ENCODE measurements at regions not wholly inside any gene's neighbourhood (a gene's known extent, or its start where the extent isn't known, plus 50 kb on each side); places are given as distances from the start of the nearest gene placed in this dataset.
A peak's percentile ranks its signal among the peaks of the same experiment; 100 is the strongest.

- Histone ChIP-seq H3K27me3 (ENCODE audit: insufficient read depth) (no peaks in the 10 kb centered on the region), H3K9me2 (ENCODE audit: insufficient read depth) (no peaks in the 10 kb centered on the region), H4K20me1 (replicated peaks; ENCODE audit: insufficient read depth) (no peaks in the 10 kb centered on the region), H3K4me1 (ENCODE audit: insufficient read depth) (no peaks in the 10 kb centered on the region), H3K36me3 (ENCODE audit: insufficient read depth) (no peaks in the 10 kb centered on the region), H3K4me3 (no peak overlapping the region), H3F3A (replicated peaks; ENCODE audit: low read depth) (no peaks in the 10 kb centered on the region), H3K79me2 (replicated peaks; ENCODE audit: insufficient read depth) (no peaks in the 10 kb centered on the region), H3K27ac (ENCODE audit: low read depth) (no peak overlapping the region), H2AFZ (no peak overlapping the region), H3K4me2 (no peak overlapping the region)
- Mint-ChIP-seq H3K4me1 (peaks cover 6% of the 10 kb centered on the region), H3K4me3 (no peak overlapping the region), H3K9me3 (no peaks in the 10 kb centered on the region), H3K27me3 (ENCODE audit: insufficient read depth, low read depth, poor library complexity) (no peaks in the 10 kb centered on the region), H3K36me3 (ENCODE audit: low read depth) (no peaks in the 10 kb centered on the region), H3K27ac (no peak overlapping the region)
- DNase-seq (ENCODE audit: low spot score) = peak; percentile 14
- no peak for TF ChIP-seq NANOG (IDR thresholded peaks at IDR 0.05; ENCODE audit: borderline replicate concordance)
- no peak for TF ChIP-seq STAT1 (IDR thresholded peaks at IDR 0.05; ENCODE audit: unreplicated experiment)
- peak; percentile 36 to 45 for TF ChIP-seq CTCF (conservative IDR thresholded peaks at IDR 0.05; ENCODE audit: low read depth in 2 of 2)
- ATAC-seq = no peak
Observed at GRCh38 chr11:32297611-32298011, 137.7 kb downstream of the WT1 start.

- no peaks in the 10 kb centered on the region for H3K9me2 ChIP-seq (ENCODE audit: insufficient read depth)
- H4K20me1 ChIP-seq (replicated peaks; ENCODE audit: insufficient read depth) = no peaks in the 10 kb centered on the region
- Mint-ChIP-seq H3K9me3 (no peaks in the 10 kb centered on the region), H3K27me3 (ENCODE audit: insufficient read depth, low read depth, poor library complexity) (peaks cover 3% of the 10 kb centered on the region), H3K4me3 (no peak overlapping the region), H3K36me3 (ENCODE audit: low read depth) (no peaks in the 10 kb centered on the region), H3K4me1 (no peaks in the 10 kb centered on the region), H3K27ac (no peak overlapping the region)
- H3F3A ChIP-seq (replicated peaks; ENCODE audit: low read depth) = no peaks in the 10 kb centered on the region
- no peaks in the 10 kb centered on the region for H3K27me3 ChIP-seq (ENCODE audit: insufficient read depth)
- no peak overlapping the region for H3K4me3 ChIP-seq
- H3K4me1 ChIP-seq (ENCODE audit: insufficient read depth) = no peaks in the 10 kb centered on the region
- H3K79me2 ChIP-seq (replicated peaks; ENCODE audit: insufficient read depth) = no peaks in the 10 kb centered on the region
- no peaks in the 10 kb centered on the region for H3K36me3 ChIP-seq (ENCODE audit: insufficient read depth)
- H3K4me2 ChIP-seq = no peak overlapping the region
- ATAC-seq (no peak), DNase-seq (ENCODE audit: low spot score) (no peak)
- 0 out of 2 replicates have a peak overlapping the region, but pooled peaks have one; percentile 38 for H2AFZ ChIP-seq
- no peak overlapping the region for H3K27ac ChIP-seq (ENCODE audit: low read depth)
- no peak for TF ChIP-seq CTCF (conservative IDR thresholded peaks at IDR 0.05; ENCODE audit: low read depth in 2 of 2)
- no peak for TF ChIP-seq JUNB (IDR thresholded peaks at IDR 0.05; ENCODE audit: unreplicated experiment)
- TF ChIP-seq REST (IDR thresholded peaks at IDR 0.05; ENCODE audit: unreplicated experiment) = no peak
- TF ChIP-seq POLR2AphosphoS5 (IDR thresholded peaks at IDR 0.05; ENCODE audit: low read depth) = no peak
- no peak for TF ChIP-seq EZH2phosphoT487 (IDR thresholded peaks at IDR 0.05; ENCODE audit: unreplicated experiment)
- TF ChIP-seq ZNF114 (CRISPR knock-in tag; IDR thresholded peaks at IDR 0.05) = no peak
- TF ChIP-seq CREB1 (CRISPR knock-in tag; IDR thresholded peaks at IDR 0.05; ENCODE audit: low read depth) = no peak
- TF ChIP-seq ZNF331 (CRISPR knock-in tag; IDR thresholded peaks at IDR 0.05; ENCODE audit: low read depth) = no peak
- no peak for TF ChIP-seq EZH2 (IDR thresholded peaks at IDR 0.05; ENCODE audit: low read depth, unreplicated experiment)
Observed at GRCh38 chr11:32302826-32303225, 132.5 kb downstream of the WT1 start.

Data from GM23338 (cell line).